ENCODE measurements at regions not wholly inside any gene's neighbourhood (a gene's known extent, or its start where the extent isn't known, plus 50 kb on each side); places are given as distances from the start of the nearest gene placed in this dataset.

- no peaks in the 10 kb centered on the region for H3K9me3 ChIP-seq (ENCODE audit: control insufficient read depth in 1 of 2, insufficient read depth in 1 of 2, low read depth in 1 of 2, low read length in 2 of 2)
- H3K27me3 ChIP-seq (ENCODE audit: insufficient read depth, low read length) = peaks cover 26% of the 10 kb centered on the region
- H2AFZ ChIP-seq (ENCODE audit: low read depth, low read length, poor library complexity, severe bottlenecking) = no peak overlapping the region
- H4K20me1 ChIP-seq (ENCODE audit: insufficient read depth) = no peaks in the 10 kb centered on the region
- ATAC-seq (no peak), DNase-seq (ENCODE audit: low read depth, low spot score) (no peak)
- ChIA-PET RAD21 (ENCODE audit: low non-redundant PET in 1 of 2, low total read pairs in 2 of 2, uncharacterized antibody in 2 of 2, unreplicated experiment in 2 of 2) (no interaction called here), POLR2A (no interaction called here), CTCF (interaction anchor here (0.6 kb wide), 1 partner anchor 32 kb away, joined by 3 read pairs; no protein-coding TSS in a partner anchor)
- H3K27ac ChIP-seq (ENCODE audit: low read depth, low read length) = no peak overlapping the region
- H3K9me2 ChIP-seq (ENCODE audit: insufficient read depth) = no peaks in the 10 kb centered on the region
- TF ChIP-seq EZH2 (IDR thresholded peaks at IDR 0.05) (no peak), CTCF (IDR thresholded peaks at IDR 0.05 in 2 of 3, conservative IDR thresholded peaks at IDR 0.05 in 1 of 3; ENCODE audit: borderline replicate concordance in 1 of 3, insufficient read depth in 1 of 3, low read depth in 2 of 3, low read length in 2 of 3) (no peak), YY1 (IDR thresholded peaks at IDR 0.05; ENCODE audit: extremely low read depth, insufficient replicate concordance, low read depth, low read length) (no peak), EGR1 (IDR thresholded peaks at IDR 0.05; ENCODE audit: low read depth) (no peak), POLR2AphosphoS5 (IDR thresholded peaks at IDR 0.05; ENCODE audit: low read depth, low read length) (no peak), ELF1 (IDR thresholded peaks at IDR 0.05; ENCODE audit: borderline replicate concordance, low read depth) (no peak), EZH2phosphoT487 (IDR thresholded peaks at IDR 0.05; ENCODE audit: borderline replicate concordance) (no peak), TCF7L2 (IDR thresholded peaks at IDR 0.05; ENCODE audit: borderline replicate concordance, extremely low read depth, insufficient read depth, insufficient read length) (no peak), ZFX (IDR thresholded peaks at IDR 0.05) (no peak), RAD21 (IDR thresholded peaks at IDR 0.05; ENCODE audit: low read depth) (no peak), CBX3 (IDR thresholded peaks at IDR 0.05; ENCODE audit: low read depth) (no peak), ZNF274 (IDR thresholded peaks at IDR 0.05; ENCODE audit: low read depth, low read length) (no peak), MAX (IDR thresholded peaks at IDR 0.05) (no peak), SIN3A (IDR thresholded peaks at IDR 0.05; ENCODE audit: low read depth) (no peak), POLR2A (IDR thresholded peaks at IDR 0.05; ENCODE audit: borderline replicate concordance, extremely low read depth, insufficient read depth, insufficient read length) (no peak), CEBPB (IDR thresholded peaks at IDR 0.05; ENCODE audit: low read depth) (no peak)
- TF ChIP-seq, protein P1, sequence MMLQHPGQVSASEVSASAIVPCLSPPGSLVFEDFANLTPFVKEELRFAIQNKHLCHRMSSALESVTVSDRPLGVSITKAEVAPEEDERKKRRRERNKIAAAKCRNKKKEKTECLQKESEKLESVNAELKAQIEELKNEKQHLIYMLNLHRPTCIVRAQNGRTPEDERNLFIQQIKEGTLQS (IDR thresholded peaks at IDR 0.05) = no peak
- intact Hi-C loops (cut with micrococcal nuclease) = no loop called here
- H3K36me3 ChIP-seq (ENCODE audit: control insufficient read depth in 1 of 2, insufficient read depth in 2 of 2, low read length in 2 of 2) = no peaks in the 10 kb centered on the region
- no TSS peak for BruUV-seq (replicated peaks)
- no peak overlapping the region for H3K4me2 ChIP-seq (ENCODE audit: low read length)
- no peaks in the 10 kb centered on the region for H3K79me2 ChIP-seq (ENCODE audit: insufficient read depth, low read length)
- no peak overlapping the region for H3K4me3 ChIP-seq (replicated peaks in 1 of 2; ENCODE audit: low read depth in 1 of 2, low read length in 2 of 2)
- H3K9ac ChIP-seq (ENCODE audit: low read length) = no peak overlapping the region
- no peaks in the 10 kb centered on the region for H3K4me1 ChIP-seq (ENCODE audit: control insufficient read depth in 1 of 2, insufficient read depth in 2 of 2, low read length in 2 of 2)
Measured at GRCh38 chr22:23485490-23485889, 94.6 kb downstream of the IGLL1 start.
